ENCODE measurements at regions not wholly inside any gene's neighbourhood (a gene's known extent, or its start where the extent isn't known, plus 50 kb on each side); places are given as distances from the start of the nearest gene placed in this dataset.
"Not testable (repeated sequence)": the region's sequence is repeated elsewhere in the genome, so short reads cannot be mapped to it uniquely, and the experiment has no call there.

DNA sequence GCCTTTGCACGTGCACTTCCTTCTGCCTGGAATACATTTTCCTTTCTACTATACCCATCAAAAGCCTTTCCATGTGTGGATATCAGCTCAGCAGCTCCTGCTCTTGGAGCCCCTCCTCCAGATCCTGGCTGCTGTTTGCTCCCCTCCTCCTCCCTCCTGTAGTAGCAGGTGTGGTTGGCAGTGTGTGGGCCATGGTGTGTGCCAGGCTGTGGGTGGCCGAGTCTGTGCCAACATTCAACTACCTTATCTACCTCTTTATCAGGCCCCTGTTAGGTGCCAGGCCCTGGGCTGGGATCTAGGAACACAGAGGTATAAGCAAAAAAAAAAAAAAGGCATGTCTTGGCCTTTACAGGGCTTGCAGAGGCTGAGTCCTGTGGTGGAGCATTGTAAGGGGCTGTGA is 180.6 kb upstream of the JUN start:
- in situ Hi-C loops (cut with MboI; ENCODE audit: low pct_unique_long_range_greater_than_20kb, low sequenced_read_pairs, unreplicated experiment), result no loop called here
- no peak for DNase-seq (ENCODE audit: low spot score)
- TF ChIP-seq, protein P1, sequence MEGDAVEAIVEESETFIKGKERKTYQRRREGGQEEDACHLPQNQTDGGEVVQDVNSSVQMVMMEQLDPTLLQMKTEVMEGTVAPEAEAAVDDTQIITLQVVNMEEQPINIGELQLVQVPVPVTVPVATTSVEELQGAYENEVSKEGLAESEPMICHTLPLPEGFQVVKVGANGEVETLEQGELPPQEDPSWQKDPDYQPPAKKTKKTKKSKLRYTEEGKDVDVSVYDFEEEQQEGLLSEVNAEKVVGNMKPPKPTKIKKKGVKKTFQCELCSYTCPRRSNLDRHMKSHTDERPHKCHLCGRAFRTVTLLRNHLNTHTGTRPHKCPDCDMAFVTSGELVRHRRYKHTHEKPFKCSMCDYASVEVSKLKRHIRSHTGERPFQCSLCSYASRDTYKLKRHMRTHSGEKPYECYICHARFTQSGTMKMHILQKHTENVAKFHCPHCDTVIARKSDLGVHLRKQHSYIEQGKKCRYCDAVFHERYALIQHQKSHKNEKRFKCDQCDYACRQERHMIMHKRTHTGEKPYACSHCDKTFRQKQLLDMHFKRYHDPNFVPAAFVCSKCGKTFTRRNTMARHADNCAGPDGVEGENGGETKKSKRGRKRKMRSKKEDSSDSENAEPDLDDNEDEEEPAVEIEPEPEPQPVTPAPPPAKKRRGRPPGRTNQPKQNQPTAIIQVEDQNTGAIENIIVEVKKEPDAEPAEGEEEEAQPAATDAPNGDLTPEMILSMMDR (IDR thresholded peaks at IDR 0.05; ENCODE audit: extremely low read depth, insufficient read depth, missing control alignments), result no peak

DNA sequence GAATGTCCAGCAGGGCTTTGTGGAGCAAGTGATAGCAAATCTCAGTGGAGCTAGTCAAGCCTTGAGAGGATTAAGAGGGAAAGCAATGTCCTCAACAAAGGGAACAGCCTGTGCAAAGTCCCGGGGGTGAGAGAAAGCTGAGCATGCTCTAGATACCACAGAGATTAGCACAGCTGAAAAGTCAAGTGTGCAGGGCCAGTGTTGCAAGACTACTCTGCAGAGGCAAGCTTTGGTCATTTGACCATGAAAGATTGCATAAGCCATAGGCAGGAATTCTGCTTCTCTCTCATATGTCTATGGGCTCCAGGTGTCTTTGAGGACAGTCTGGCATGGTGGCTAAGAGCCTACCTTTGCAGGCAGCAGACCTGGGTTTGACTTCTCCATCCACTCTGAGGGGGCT is 181.0 kb upstream of the JUN start:
- TF ChIP-seq, protein P1 (IDR thresholded peaks at IDR 0.05; ENCODE audit: extremely low read depth, insufficient read depth, missing control alignments), result no peak
- in situ Hi-C loops (cut with MboI; ENCODE audit: low pct_unique_long_range_greater_than_20kb, low sequenced_read_pairs, unreplicated experiment), result no loop called here
- DNase-seq (ENCODE audit: low spot score), result no peak

DNA sequence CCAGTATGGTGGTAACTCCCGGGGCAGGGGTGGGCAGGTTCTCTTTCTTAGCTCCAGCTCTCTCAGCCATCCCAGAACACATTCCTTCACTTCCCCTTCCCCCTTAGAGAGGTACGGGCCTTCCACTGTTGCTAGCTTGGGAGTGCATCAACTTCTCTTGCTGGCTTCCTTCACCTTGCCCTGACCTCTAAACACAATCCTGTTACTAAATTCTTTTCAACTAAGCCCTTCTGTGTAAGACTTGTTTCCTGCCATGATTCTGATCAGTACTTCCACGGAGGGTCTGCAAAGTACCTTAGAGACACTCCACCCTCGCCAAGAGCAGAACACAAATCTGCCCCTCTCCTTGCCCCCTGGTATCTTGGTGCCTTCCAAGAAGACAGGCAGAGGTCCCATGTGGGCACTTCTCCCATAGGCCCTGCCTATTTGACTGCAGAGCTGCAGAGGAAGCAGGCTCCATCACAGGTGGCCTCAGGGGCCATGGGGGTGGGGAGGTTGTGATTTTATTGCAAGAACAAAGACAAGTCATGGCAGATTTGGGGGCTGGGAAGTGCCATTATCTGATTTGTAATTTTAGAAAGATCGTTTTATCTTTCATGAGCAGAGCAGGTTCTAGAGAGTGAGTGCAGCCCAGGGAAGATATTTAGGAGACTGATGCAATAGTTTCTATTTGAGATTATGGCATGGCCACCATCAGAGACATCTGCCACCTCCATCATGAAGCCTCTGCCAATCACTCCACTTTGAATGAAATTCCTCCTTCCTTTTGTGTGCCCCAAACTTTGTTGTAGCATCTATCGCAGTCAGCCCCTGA is 182.5 kb upstream of the JUN start:
- TF ChIP-seq, protein P1 (IDR thresholded peaks at IDR 0.05; ENCODE audit: extremely low read depth, insufficient read depth, missing control alignments), result no peak
- no peak for DNase-seq (ENCODE audit: low spot score)
- in situ Hi-C loops (cut with MboI; ENCODE audit: low pct_unique_long_range_greater_than_20kb, low sequenced_read_pairs, unreplicated experiment), result no loop called here

- no peak for DNase-seq (ENCODE audit: low spot score)
- in situ Hi-C loops (cut with MboI; ENCODE audit: low pct_unique_long_range_greater_than_20kb, low sequenced_read_pairs, unreplicated experiment), result no loop called here
- TF ChIP-seq, protein P1 (IDR thresholded peaks at IDR 0.05; ENCODE audit: extremely low read depth, insufficient read depth, missing control alignments), result no peak
These were observed 183.3 kb upstream of the JUN start for GRCh38 chr1:58966917-58967740.

DNA sequence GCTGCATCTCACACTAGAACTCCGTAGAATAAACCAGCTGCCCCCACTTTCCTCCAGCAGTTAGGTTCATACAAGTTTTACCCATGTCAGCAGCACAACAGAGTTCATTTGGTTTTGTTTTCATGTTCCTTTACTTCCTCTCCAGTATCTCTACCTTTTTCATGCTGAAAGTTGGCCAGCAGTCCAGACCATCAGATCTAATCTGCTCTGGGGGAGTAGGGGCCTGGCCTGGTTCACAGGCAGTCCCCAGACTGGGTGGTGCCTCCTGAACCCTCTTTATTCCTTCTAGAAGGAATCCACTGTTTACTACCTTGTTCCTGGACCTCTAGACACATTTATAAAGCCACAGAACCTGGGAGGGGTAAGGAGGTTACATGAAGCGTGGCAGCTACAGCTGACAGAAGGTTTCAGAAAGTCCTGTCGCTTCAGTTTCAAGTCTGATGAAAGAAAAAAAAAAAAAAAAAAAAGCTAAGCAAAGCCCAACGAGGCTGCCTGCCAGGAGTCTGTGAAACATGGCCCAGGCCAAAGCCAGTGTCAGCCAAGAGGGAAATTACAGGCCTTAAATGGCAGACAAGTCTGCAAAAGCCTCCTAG is 184.6 kb upstream of the JUN start:
- peak; percentile 49 for DNase-seq (ENCODE audit: low spot score)
- in situ Hi-C loops (cut with MboI; ENCODE audit: low pct_unique_long_range_greater_than_20kb, low sequenced_read_pairs, unreplicated experiment), result no loop called here
- TF ChIP-seq, protein P1 (IDR thresholded peaks at IDR 0.05; ENCODE audit: extremely low read depth, insufficient read depth, missing control alignments), result no peak

- in situ Hi-C loops (cut with MboI; ENCODE audit: low pct_unique_long_range_greater_than_20kb, low sequenced_read_pairs, unreplicated experiment); DNase-seq (ENCODE audit: low spot score): not testable (repeated sequence)
These were observed 185.3 kb upstream of the JUN start for GRCh38 chr1:58969176-58969575.
